Caco-2 (cell line): ENCODE measurements at regions not wholly inside any gene's neighbourhood (a gene's known extent, or its start where the extent isn't known, plus 50 kb on each side); places are given as distances from the start of the nearest gene placed in this dataset.

Experiments used
- BruUV-seq: library from RNA; stranded (reverse); fragments of 400-500 nt; replicated peaks from 2 replicates; lab custom pipeline; 2021; lab: Mats Ljungman, UMichigan
- CTCF ChIA-PET: fragments of 300-600 bp; sonication (Branson Sonifier 250); formaldehyde crosslinking; loops from one replicate; lab custom pipeline; 2022; ENCODE audit warnings: antibody characterized with exemption; lab: Charles Lee
- POLR2A ChIA-PET: fragments of 300-600 bp; sonication (Branson Sonifier 250); formaldehyde crosslinking; loops from one replicate; lab custom pipeline; 2022; ENCODE audit warnings: antibody characterized with exemption; lab: Charles Lee
- DNase-seq, 2 experiments: peaks; one replicate each; pipeline versions ENCODE4 v3.0.0 to v3.0.0-alpha.2; 2020 to 2022
- H3K27me3 ChIP-seq: replicated peaks from 2 replicates; pipeline ENCODE4 v1.6.0; 2011; ENCODE audit warnings: low read length; ENCODE audit not compliant: control insufficient read depth, insufficient read depth
- H3K36me3 ChIP-seq: 2 replicates; pipeline ENCODE4 v1.5.1; 2011; ENCODE audit warnings: low read length; ENCODE audit not compliant: control insufficient read depth, insufficient read depth
- H3K4me1 ChIP-seq: fragments of 250-450 bp; sonication (Bioruptor Pico); 2 replicates; pipeline ENCODE4 v1.5.1; 2020; ENCODE audit warnings: mild to moderate bottlenecking
- H3K4me3 ChIP-seq: 2 replicates; pipeline ENCODE4 v1.5.1; 2011; ENCODE audit warnings: low read depth, mild to moderate bottlenecking, control low read depth, low read length
- H3K9me3 ChIP-seq: fragments of 250-450 bp; sonication (Bioruptor Pico); 2 replicates; pipeline ENCODE4 v1.5.1; 2020; ENCODE audit warnings: mild to moderate bottlenecking, moderate library complexity
- H3K27ac Mint-ChIP-seq: one replicate; pipeline ENCODE4 v1.8.0; 2022; ENCODE audit warnings: mixed read lengths; ENCODE audit not compliant: unreplicated experiment
- H3K27me3 Mint-ChIP-seq: one replicate; pipeline ENCODE4 v1.8.0; 2022; ENCODE audit warnings: mixed read lengths; ENCODE audit not compliant: insufficient read depth, unreplicated experiment
- H3K36me3 Mint-ChIP-seq: one replicate; pipeline ENCODE4 v1.8.0; 2022; ENCODE audit warnings: mild to moderate bottlenecking, mixed read lengths; ENCODE audit not compliant: insufficient read depth, unreplicated experiment
- H3K4me1 Mint-ChIP-seq: one replicate; pipeline ENCODE4 v1.8.0; 2022; ENCODE audit warnings: low read depth, mixed read lengths; ENCODE audit not compliant: unreplicated experiment
- H3K4me3 Mint-ChIP-seq: one replicate; pipeline ENCODE4 v1.8.0; 2022; ENCODE audit warnings: mild to moderate bottlenecking, moderate library complexity, mixed read lengths; ENCODE audit not compliant: unreplicated experiment
- H3K9me3 Mint-ChIP-seq: one replicate; pipeline ENCODE4 v1.8.0; 2022; ENCODE audit warnings: mixed read lengths; ENCODE audit not compliant: unreplicated experiment
- CTCF ChIP-seq, 2 experiments: fragments of 200-600 bp in 1 of 2; IDR thresholded peaks; 1 replicate in 1 of 2; 2 replicates in 1 of 2; pipeline versions ENCODE4 v1.5.1 to v1.8.0; 2011 to 2022; ENCODE audit warnings: antibody characterized with exemption in 1 of 2, control low read depth in 1 of 2, inconsistent platforms in 1 of 2, low read depth in 1 of 2, low read length in 1 of 2, mild to moderate bottlenecking in 1 of 2, moderate library complexity in 1 of 2; ENCODE audit not compliant: insufficient read depth in 1 of 2, severe bottlenecking in 1 of 2, unreplicated experiment in 1 of 2
- intact Hi-C: fragments of 100-400 bp; cut with micrococcal nuclease; formaldehyde crosslinking; loops from one replicate; pipeline ENCODE4 v1.10.0; 2022; ENCODE audit not compliant: unreplicated experiment

- TF ChIP-seq CTCF (IDR thresholded peaks at IDR 0.05; ENCODE audit: insufficient read depth in 1 of 2, low read depth in 1 of 2, low read length in 1 of 2, severe bottlenecking in 1 of 2, unreplicated experiment in 1 of 2), result no peak
- ChIA-PET POLR2A (no interaction called here), CTCF (no interaction called here)
- no peaks in the 10 kb centered on the region for H3K36me3 Mint-ChIP-seq
- Histone ChIP-seq H3K36me3 (no peaks in the 10 kb centered on the region), H3K4me1 (no peaks in the 10 kb centered on the region), H3K4me3 (no peak overlapping the region), H3K27me3 (no peaks in the 10 kb centered on the region), H3K9me3 (no peaks in the 10 kb centered on the region)
- no peaks in the 10 kb centered on the region for H3K4me1 Mint-ChIP-seq
- intact Hi-C loops, result no loop called here
- H3K27me3 Mint-ChIP-seq, result peaks cover 15% of the 10 kb centered on the region
- no peak overlapping the region for H3K27ac Mint-ChIP-seq
- no peaks in the 10 kb centered on the region for H3K9me3 Mint-ChIP-seq
- no peak for DNase-seq
- no TSS peak for BruUV-seq
- no peak overlapping the region for H3K4me3 Mint-ChIP-seq
Measured at GRCh38 chr5:118605761-118606160, 382.6 kb downstream of the DTWD2 start.

GRCh38 chr5:118604106-118604505 lies 384.2 kb downstream of the DTWD2 start:
- peaks cover 15% of the 10 kb centered on the region for H3K27me3 Mint-ChIP-seq

DNA sequence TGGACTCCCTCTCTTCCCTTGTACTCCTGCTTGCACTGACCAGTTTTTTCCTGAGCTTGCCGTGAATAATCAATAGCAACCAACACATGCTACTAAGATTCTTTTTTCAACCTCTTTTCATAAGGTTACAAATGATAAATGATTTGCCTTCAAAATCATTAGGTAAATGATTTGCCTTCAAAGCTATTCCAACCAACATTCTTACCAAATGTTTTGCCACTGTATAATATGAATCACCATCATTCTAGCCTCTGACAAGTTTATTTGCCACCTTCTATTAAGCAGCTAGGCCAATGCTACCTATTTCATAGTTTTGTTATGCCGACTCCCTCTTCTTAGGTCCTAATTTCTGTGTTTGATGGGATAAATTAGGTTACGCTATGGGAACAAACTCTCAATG lies 385.1 kb downstream of the DTWD2 start:
- TF ChIP-seq CTCF (IDR thresholded peaks at IDR 0.05; ENCODE audit: insufficient read depth in 1 of 2, low read depth in 1 of 2, low read length in 1 of 2, severe bottlenecking in 1 of 2, unreplicated experiment in 1 of 2), result no peak
- no peaks in the 10 kb centered on the region for H3K9me3 ChIP-seq
- Mint-ChIP-seq H3K27me3 (peaks cover 15% of the 10 kb centered on the region), H3K9me3 (no peaks in the 10 kb centered on the region), H3K4me3 (no peak overlapping the region), H3K4me1 (no peaks in the 10 kb centered on the region), H3K27ac (no peak overlapping the region), H3K36me3 (no peaks in the 10 kb centered on the region)
- no peak overlapping the region for H3K4me3 ChIP-seq
- no peaks in the 10 kb centered on the region for H3K4me1 ChIP-seq
- no peaks in the 10 kb centered on the region for H3K27me3 ChIP-seq
- no TSS peak for BruUV-seq
- intact Hi-C loops, result no loop called here
- DNase-seq, result no peak
- H3K36me3 ChIP-seq, result no peaks in the 10 kb centered on the region
- ChIA-PET CTCF (no interaction called here), POLR2A (no interaction called here)

More at GRCh38 chr5:118604106-118604505, 384.2 kb downstream of the DTWD2 start:
- no peak overlapping the region for H3K4me3 ChIP-seq
- intact Hi-C loops, result no loop called here
- Mint-ChIP-seq H3K36me3 (no peaks in the 10 kb centered on the region), H3K4me1 (no peaks in the 10 kb centered on the region), H3K4me3 (no peak overlapping the region), H3K9me3 (no peaks in the 10 kb centered on the region), H3K27ac (no peak overlapping the region)
- no peaks in the 10 kb centered on the region for H3K9me3 ChIP-seq
- ChIA-PET CTCF (no interaction called here), POLR2A (no interaction called here)
- no TSS peak for BruUV-seq
- H3K4me1 ChIP-seq, result no peaks in the 10 kb centered on the region
- no peaks in the 10 kb centered on the region for H3K27me3 ChIP-seq
- no peak for TF ChIP-seq CTCF (IDR thresholded peaks at IDR 0.05; ENCODE audit: insufficient read depth in 1 of 2, low read depth in 1 of 2, low read length in 1 of 2, severe bottlenecking in 1 of 2, unreplicated experiment in 1 of 2)
- H3K36me3 ChIP-seq, result no peaks in the 10 kb centered on the region
- DNase-seq, result no peak
